ENCODE measurements at regions not wholly inside any gene's neighbourhood (a gene's known extent, or its start where the extent isn't known, plus 50 kb on each side); places are given as distances from the start of the nearest gene placed in this dataset.

DNA sequence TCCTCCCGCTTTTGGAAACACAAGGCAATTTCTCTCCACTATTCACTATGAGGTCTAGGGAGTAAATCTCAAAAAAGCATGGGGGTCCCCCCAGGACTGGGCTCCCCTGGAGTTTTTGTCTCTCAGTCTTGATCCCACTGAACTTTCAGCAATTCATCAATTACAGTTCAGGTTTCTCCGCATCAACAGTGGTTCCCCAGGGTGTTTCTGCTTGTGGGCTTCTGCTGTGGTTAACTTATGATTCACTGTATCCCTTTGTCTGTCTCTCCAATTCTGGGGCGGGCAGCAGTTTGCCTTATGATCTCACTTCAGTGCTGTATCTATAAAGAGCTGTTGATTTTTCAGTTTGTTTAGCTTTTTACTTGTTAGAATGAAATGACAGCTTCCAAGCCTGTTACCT lies 142.6 kb upstream of the CDC14C start:
- TF ChIP-seq CBFB (IDR thresholded peaks at IDR 0.05; ENCODE audit: low read depth) (no peak), SUPT20H (IDR thresholded peaks at IDR 0.05; ENCODE audit: borderline replicate concordance, control insufficient read depth, low read depth, low read length) (no peak), EP300 (IDR thresholded peaks at IDR 0.05; ENCODE audit: borderline replicate concordance in 1 of 2, control insufficient read depth in 1 of 2, low read depth in 2 of 2, low read length in 2 of 2) (no peak)
- TF ChIP-seq, protein P1, sequence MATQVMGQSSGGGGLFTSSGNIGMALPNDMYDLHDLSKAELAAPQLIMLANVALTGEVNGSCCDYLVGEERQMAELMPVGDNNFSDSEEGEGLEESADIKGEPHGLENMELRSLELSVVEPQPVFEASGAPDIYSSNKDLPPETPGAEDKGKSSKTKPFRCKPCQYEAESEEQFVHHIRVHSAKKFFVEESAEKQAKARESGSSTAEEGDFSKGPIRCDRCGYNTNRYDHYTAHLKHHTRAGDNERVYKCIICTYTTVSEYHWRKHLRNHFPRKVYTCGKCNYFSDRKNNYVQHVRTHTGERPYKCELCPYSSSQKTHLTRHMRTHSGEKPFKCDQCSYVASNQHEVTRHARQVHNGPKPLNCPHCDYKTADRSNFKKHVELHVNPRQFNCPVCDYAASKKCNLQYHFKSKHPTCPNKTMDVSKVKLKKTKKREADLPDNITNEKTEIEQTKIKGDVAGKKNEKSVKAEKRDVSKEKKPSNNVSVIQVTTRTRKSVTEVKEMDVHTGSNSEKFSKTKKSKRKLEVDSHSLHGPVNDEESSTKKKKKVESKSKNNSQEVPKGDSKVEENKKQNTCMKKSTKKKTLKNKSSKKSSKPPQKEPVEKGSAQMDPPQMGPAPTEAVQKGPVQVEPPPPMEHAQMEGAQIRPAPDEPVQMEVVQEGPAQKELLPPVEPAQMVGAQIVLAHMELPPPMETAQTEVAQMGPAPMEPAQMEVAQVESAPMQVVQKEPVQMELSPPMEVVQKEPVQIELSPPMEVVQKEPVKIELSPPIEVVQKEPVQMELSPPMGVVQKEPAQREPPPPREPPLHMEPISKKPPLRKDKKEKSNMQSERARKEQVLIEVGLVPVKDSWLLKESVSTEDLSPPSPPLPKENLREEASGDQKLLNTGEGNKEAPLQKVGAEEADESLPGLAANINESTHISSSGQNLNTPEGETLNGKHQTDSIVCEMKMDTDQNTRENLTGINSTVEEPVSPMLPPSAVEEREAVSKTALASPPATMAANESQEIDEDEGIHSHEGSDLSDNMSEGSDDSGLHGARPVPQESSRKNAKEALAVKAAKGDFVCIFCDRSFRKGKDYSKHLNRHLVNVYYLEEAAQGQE (IDR thresholded peaks at IDR 0.05; ENCODE audit: low read depth, low read length): no peak
- TF ChIP-seq, protein P2, sequence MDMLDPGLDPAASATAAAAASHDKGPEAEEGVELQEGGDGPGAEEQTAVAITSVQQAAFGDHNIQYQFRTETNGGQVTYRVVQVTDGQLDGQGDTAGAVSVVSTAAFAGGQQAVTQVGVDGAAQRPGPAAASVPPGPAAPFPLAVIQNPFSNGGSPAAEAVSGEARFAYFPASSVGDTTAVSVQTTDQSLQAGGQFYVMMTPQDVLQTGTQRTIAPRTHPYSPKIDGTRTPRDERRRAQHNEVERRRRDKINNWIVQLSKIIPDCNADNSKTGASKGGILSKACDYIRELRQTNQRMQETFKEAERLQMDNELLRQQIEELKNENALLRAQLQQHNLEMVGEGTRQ (IDR thresholded peaks at IDR 0.05; ENCODE audit: borderline replicate concordance, low read depth, low read length): no peak
- TF ChIP-seq, protein P3, sequence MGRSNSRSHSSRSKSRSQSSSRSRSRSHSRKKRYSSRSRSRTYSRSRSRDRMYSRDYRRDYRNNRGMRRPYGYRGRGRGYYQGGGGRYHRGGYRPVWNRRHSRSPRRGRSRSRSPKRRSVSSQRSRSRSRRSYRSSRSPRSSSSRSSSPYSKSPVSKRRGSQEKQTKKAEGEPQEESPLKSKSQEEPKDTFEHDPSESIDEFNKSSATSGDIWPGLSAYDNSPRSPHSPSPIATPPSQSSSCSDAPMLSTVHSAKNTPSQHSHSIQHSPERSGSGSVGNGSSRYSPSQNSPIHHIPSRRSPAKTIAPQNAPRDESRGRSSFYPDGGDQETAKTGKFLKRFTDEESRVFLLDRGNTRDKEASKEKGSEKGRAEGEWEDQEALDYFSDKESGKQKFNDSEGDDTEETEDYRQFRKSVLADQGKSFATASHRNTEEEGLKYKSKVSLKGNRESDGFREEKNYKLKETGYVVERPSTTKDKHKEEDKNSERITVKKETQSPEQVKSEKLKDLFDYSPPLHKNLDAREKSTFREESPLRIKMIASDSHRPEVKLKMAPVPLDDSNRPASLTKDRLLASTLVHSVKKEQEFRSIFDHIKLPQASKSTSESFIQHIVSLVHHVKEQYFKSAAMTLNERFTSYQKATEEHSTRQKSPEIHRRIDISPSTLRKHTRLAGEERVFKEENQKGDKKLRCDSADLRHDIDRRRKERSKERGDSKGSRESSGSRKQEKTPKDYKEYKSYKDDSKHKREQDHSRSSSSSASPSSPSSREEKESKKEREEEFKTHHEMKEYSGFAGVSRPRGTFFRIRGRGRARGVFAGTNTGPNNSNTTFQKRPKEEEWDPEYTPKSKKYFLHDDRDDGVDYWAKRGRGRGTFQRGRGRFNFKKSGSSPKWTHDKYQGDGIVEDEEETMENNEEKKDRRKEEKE (IDR thresholded peaks at IDR 0.05): no peak
- TF ChIP-seq, protein P4, sequence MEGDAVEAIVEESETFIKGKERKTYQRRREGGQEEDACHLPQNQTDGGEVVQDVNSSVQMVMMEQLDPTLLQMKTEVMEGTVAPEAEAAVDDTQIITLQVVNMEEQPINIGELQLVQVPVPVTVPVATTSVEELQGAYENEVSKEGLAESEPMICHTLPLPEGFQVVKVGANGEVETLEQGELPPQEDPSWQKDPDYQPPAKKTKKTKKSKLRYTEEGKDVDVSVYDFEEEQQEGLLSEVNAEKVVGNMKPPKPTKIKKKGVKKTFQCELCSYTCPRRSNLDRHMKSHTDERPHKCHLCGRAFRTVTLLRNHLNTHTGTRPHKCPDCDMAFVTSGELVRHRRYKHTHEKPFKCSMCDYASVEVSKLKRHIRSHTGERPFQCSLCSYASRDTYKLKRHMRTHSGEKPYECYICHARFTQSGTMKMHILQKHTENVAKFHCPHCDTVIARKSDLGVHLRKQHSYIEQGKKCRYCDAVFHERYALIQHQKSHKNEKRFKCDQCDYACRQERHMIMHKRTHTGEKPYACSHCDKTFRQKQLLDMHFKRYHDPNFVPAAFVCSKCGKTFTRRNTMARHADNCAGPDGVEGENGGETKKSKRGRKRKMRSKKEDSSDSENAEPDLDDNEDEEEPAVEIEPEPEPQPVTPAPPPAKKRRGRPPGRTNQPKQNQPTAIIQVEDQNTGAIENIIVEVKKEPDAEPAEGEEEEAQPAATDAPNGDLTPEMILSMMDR (IDR thresholded peaks at IDR 0.05 in 2 of 3, conservative IDR thresholded peaks at IDR 0.05 in 1 of 3; ENCODE audit: control insufficient read depth in 2 of 3, extremely low read depth in 1 of 3, insufficient read depth in 1 of 3, low read depth in 3 of 3, low read length in 3 of 3): no peak
